IMR-90 (cell line): ENCODE measurements at regions not wholly inside any gene's neighbourhood (a gene's known extent, or its start where the extent isn't known, plus 50 kb on each side); places are given as distances from the start of the nearest gene placed in this dataset.

Experiments used
- ATAC-seq: fragments of 200-7000 bp; cut with Tn5 transposase; 2 replicates; pipeline ENCODE4 v1.9.1; 2020; ENCODE audit warnings: low read depth, mild to moderate bottlenecking, moderate library complexity
- BruUV-seq: library from RNA; stranded (reverse); fragments of 400-500 nt; replicated peaks from 2 replicates; lab custom pipeline; 2021; lab: Mats Ljungman, UMichigan
- CTCF ChIA-PET: fragments of 300-600 bp; formaldehyde crosslinking; extraction: SDS; loops from one replicate; lab custom pipeline; 2021; ENCODE audit warnings: antibody characterized with exemption; lab: Yijun Ruan, JAX
- POLR2A ChIA-PET: fragments of 300-600 bp; sonication (Branson Sonifier 250); formaldehyde crosslinking; loops from one replicate; lab custom pipeline; 2022; ENCODE audit warnings: antibody characterized with exemption; ENCODE audit not compliant: unreplicated experiment; lab: Charles Lee
- DNase-seq: peaks from one replicate; pipeline ENCODE4 v3.0.0; 2013
- H2AFZ ChIP-seq: replicated peaks from 2 replicates; pipeline ENCODE3; 2013; ENCODE audit warnings: low read length, mild to moderate bottlenecking; ENCODE audit not compliant: poor library complexity
- H2AK5ac ChIP-seq: 2 replicates; pipeline ENCODE4 v1.6.1; 2013; ENCODE audit warnings: low read depth, low read length, inconsistent platforms
- H2AK9ac ChIP-seq: replicated peaks from 2 replicates; pipeline ENCODE3; 2013; ENCODE audit warnings: mild to moderate bottlenecking, low read depth, low read length, moderate library complexity; ENCODE audit not compliant: poor library complexity
- H2BK120ac ChIP-seq: 2 replicates; pipeline ENCODE4 v1.6.1; 2013; ENCODE audit warnings: low read depth, low read length, inconsistent platforms
- H2BK15ac ChIP-seq: 3 replicates; pipeline ENCODE4 v1.6.1; 2013; ENCODE audit warnings: low read depth, low read length, inconsistent platforms
- H2BK20ac ChIP-seq: 2 replicates; pipeline ENCODE4 v1.6.1; 2013; ENCODE audit warnings: low read depth, mild to moderate bottlenecking, inconsistent platforms, low read length, moderate library complexity
- H2BK5ac ChIP-seq: 2 replicates; pipeline ENCODE4 v1.6.1; 2013; ENCODE audit warnings: mild to moderate bottlenecking, low read depth, low read length, inconsistent platforms; ENCODE audit not compliant: poor library complexity, severe bottlenecking
- H3K14ac ChIP-seq: replicated peaks from 2 replicates; pipeline ENCODE4 v1.6.1; 2013; ENCODE audit warnings: low read depth, low read length, inconsistent platforms
- H3K18ac ChIP-seq: 2 replicates; pipeline ENCODE4 v1.6.1; 2013; ENCODE audit warnings: low read depth, low read length, control low read depth
- H3K23ac ChIP-seq: 2 replicates; pipeline ENCODE4 v1.6.1; 2013; ENCODE audit warnings: low read depth, low read length, inconsistent platforms
- H3K27ac ChIP-seq: 2 replicates; pipeline ENCODE4 v1.5.1; 2013; ENCODE audit warnings: mild to moderate bottlenecking, control low read depth, low read length; ENCODE audit not compliant: insufficient read depth
- H3K27me3 ChIP-seq: 2 replicates; pipeline ENCODE4 v1.6.1; 2013; ENCODE audit warnings: low read length; ENCODE audit not compliant: control insufficient read depth, insufficient read depth
- H3K36me3 ChIP-seq: 2 replicates; pipeline ENCODE4 v1.6.1; 2013; ENCODE audit warnings: low read length, mixed read lengths; ENCODE audit not compliant: control insufficient read depth, insufficient read depth
- H3K4ac ChIP-seq: 2 replicates; pipeline ENCODE4 v1.6.1; 2013; ENCODE audit warnings: low read depth, low read length, inconsistent platforms
- H3K4me1 ChIP-seq: 2 replicates; pipeline ENCODE4 v1.6.1; 2013; ENCODE audit warnings: low read length, mixed read lengths; ENCODE audit not compliant: control insufficient read depth, insufficient read depth
- H3K4me2 ChIP-seq: 2 replicates; pipeline ENCODE4 v1.6.1; 2013; ENCODE audit warnings: low read depth, mild to moderate bottlenecking, control low read depth, low read length, moderate library complexity
- H3K4me3 ChIP-seq: 2 replicates; pipeline ENCODE4 v1.5.1; 2013; ENCODE audit warnings: low read depth, mild to moderate bottlenecking, control low read depth, low read length, moderate library complexity; ENCODE audit not compliant: insufficient read depth
- H3K56ac ChIP-seq: 2 replicates; pipeline ENCODE4 v1.6.1; 2013; ENCODE audit warnings: low read length, inconsistent platforms; ENCODE audit not compliant: insufficient read depth; ENCODE audit errors: extremely low read depth
- H3K79me1 ChIP-seq, 2 experiments: 2 replicates each; pipeline ENCODE4 v1.6.1; 2013; ENCODE audit warnings: low read length in 2 of 2, inconsistent platforms in 1 of 2, low read depth in 1 of 2
- H3K9ac ChIP-seq: 2 replicates; pipeline ENCODE4 v1.6.1; 2013; ENCODE audit warnings: low read depth, low read length, control low read depth
- H3K9me1 ChIP-seq: 2 replicates; pipeline ENCODE4 v1.6.1; 2013; ENCODE audit warnings: low read length, inconsistent platforms; ENCODE audit not compliant: insufficient read depth
- H3K9me3 ChIP-seq: 2 replicates; pipeline ENCODE4 v1.6.1; 2013; ENCODE audit warnings: low read length; ENCODE audit not compliant: control insufficient read depth, insufficient read depth
- H4K20me1 ChIP-seq: 2 replicates; pipeline ENCODE4 v1.6.1; 2013; ENCODE audit warnings: low read length, inconsistent platforms; ENCODE audit not compliant: insufficient read depth
- H4K5ac ChIP-seq: 2 replicates; pipeline ENCODE4 v1.6.1; 2013; ENCODE audit warnings: mild to moderate bottlenecking, low read depth, low read length, control low read depth
- H4K8ac ChIP-seq, 2 experiments: 2 replicates each; pipeline ENCODE4 v1.6.1; 2013; ENCODE audit warnings: low read depth in 2 of 2, low read length in 2 of 2, control low read depth in 1 of 2, inconsistent platforms in 1 of 2
- H4K91ac ChIP-seq: 2 replicates; pipeline ENCODE4 v1.6.1; 2013; ENCODE audit warnings: low read depth, low read length, inconsistent platforms; ENCODE audit not compliant: insufficient read depth
- BHLHE40 ChIP-seq: fragments of 150-350 bp; IDR thresholded peaks from 2 replicates; pipeline ENCODE4 v1.6.1; 2016; ENCODE audit warnings: mild to moderate bottlenecking, low read depth, low read length
- MAZ ChIP-seq: IDR thresholded peaks from 2 replicates; pipeline ENCODE4 v1.6.1; 2012; ENCODE audit warnings: low read depth, mild to moderate bottlenecking, low read length, improper control_type of control experiment, moderate library complexity, borderline replicate concordance
- WGBS, 2 experiments: methylation state at CpG; one replicate each; pipeline versions ENCODE4 v1.1.5 to v1.1.7; 2013; ENCODE audit warnings: missing lambda C conversion rate in 2 of 2; ENCODE audit not compliant: insufficient read length in 1 of 2; ENCODE audit errors: extremely low coverage in 2 of 2; 5-methylcytosine and 5-hydroxymethylcytosine counted together
- dilution Hi-C: fragments of 300-500 bp; cut with HindIII; formaldehyde crosslinking; loops from one replicate; pipeline ENCODE4 v1.14.3; 2018; ENCODE audit warnings: low sequenced_read_pairs; ENCODE audit not compliant: unreplicated experiment
- in situ Hi-C: fragments of 300-500 bp; cut with MboI; formaldehyde crosslinking; loops from 3 replicates; pipeline ENCODE4 v1.14.3; 2019; ENCODE audit warnings: low sequenced_read_pairs, inconsistent platforms, mixed read lengths
- intact Hi-C: fragments of 100-400 bp; cut with micrococcal nuclease; formaldehyde crosslinking; loops from 2 replicates; pipeline ENCODE4 v1.10.0; 2022

DNA sequence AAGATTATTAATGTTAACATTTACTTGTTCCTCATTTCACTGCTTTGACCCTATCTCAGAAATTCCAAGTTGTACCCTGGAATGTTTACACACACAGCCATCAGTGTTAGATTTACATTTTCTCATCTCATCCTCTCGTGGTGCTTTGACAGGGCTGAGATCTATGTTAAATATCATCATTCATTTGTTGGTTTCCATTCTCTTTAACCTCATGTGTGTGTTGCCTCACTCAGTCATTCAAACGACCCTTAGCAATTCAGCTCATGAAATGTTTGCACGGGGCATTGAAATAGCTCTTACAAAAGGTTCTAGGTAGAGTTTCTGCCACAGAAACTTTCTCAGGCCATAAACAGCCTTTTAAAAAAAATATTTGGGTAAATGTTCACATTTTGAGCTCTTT lies 369.6 kb upstream of the MAF start:
- dilution Hi-C loops (no loop called here), in situ Hi-C loops (no loop called here), intact Hi-C loops (no loop called here)
- ATAC-seq (no peak), DNase-seq (no peak)
- H4K8ac ChIP-seq, result no peak overlapping the region
- no peak overlapping the region for H3K9ac ChIP-seq
- no peak overlapping the region for H2AK5ac ChIP-seq
- H4K20me1 ChIP-seq, result no peaks in the 10 kb centered on the region
- H3K18ac ChIP-seq, result no peak overlapping the region
- no peaks in the 10 kb centered on the region for H3K9me1 ChIP-seq
- H4K91ac ChIP-seq, result no peak overlapping the region
- H3K4me3 ChIP-seq, result no peak overlapping the region
- CTCF ChIA-PET, result no interaction called here
- no peak overlapping the region for H2BK15ac ChIP-seq
- POLR2A ChIA-PET, result no interaction called here
- no peak overlapping the region for H4K5ac ChIP-seq
- no peak overlapping the region for H3K4ac ChIP-seq
- H3K27me3 ChIP-seq, result no peaks in the 10 kb centered on the region
- no CpG with 5 or more reads among the region's 3 CpGs for WGBS, 2 experiments
- H3K14ac ChIP-seq, result no peak overlapping the region
- no peak overlapping the region for H2AK9ac ChIP-seq
- H2BK120ac ChIP-seq, result no peak overlapping the region
- H3K4me1 ChIP-seq, result no peaks in the 10 kb centered on the region
- H3K56ac ChIP-seq, result no peak overlapping the region
- no peaks in the 10 kb centered on the region for H3K79me1 ChIP-seq
- TF ChIP-seq MAZ (no peak), BHLHE40 (no peak)
- no peak overlapping the region for H3K27ac ChIP-seq
- no peak overlapping the region for H3K23ac ChIP-seq
- no peaks in the 10 kb centered on the region for H3K36me3 ChIP-seq
- no peak overlapping the region for H2AFZ ChIP-seq
- H2BK5ac ChIP-seq, result no peak overlapping the region
- BruUV-seq, result no TSS peak
- no peak overlapping the region for H3K4me2 ChIP-seq
- H3K9me3 ChIP-seq, result peaks cover 4% of the 10 kb centered on the region
- H2BK20ac ChIP-seq, result no peak overlapping the region
